ENCODE measurements at regions not wholly inside any gene's neighbourhood (a gene's known extent, or its start where the extent isn't known, plus 50 kb on each side); places are given as distances from the start of the nearest gene placed in this dataset.

- H3K27ac Mint-ChIP-seq: no peak overlapping the region
- CTCF ChIA-PET: no interaction called here
Observed at GRCh38 chr2:151171186-151171585, 90.5 kb downstream of the RBM43 start.

DNA sequence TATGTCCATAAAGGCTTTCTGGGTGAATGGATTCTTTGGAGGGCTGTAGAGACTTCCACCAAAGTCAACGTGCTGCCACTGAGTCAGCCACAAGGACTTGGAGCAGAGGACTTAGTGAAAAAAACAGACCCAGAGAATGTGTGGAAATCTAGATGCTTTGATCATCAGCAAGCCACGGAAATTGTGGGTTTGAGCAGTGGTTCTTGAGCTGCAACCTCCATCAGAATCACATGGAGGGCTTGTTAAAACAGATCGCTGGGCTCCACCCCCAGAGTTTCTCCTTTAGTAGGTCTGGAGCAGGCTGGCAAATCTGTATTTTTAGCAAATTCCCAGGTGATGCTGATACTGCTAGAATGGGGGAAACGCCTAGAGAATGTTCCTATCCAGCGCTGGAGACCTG is 95.3 kb downstream of the RBM43 start:
- no peak for DNase-seq
- Mint-ChIP-seq H3K27me3 (peaks cover 12% of the 10 kb centered on the region), H3K9me3 (no peaks in the 10 kb centered on the region), H3K4me1 (no peaks in the 10 kb centered on the region), H3K27ac (no peak overlapping the region), H3K36me3 (no peaks in the 10 kb centered on the region), H3K4me3 (no peak overlapping the region)
- CTCF ChIA-PET: no interaction called here

More at GRCh38 chr2:151171186-151171585, 90.5 kb downstream of the RBM43 start:
- H3K27me3 Mint-ChIP-seq: peaks cover 20% of the 10 kb centered on the region
- H3K9me3 Mint-ChIP-seq: no peaks in the 10 kb centered on the region
- no peak for DNase-seq
- no peaks in the 10 kb centered on the region for H3K4me1 Mint-ChIP-seq
- no peaks in the 10 kb centered on the region for H3K36me3 Mint-ChIP-seq
- H3K4me3 Mint-ChIP-seq: no peak overlapping the region

DNA sequence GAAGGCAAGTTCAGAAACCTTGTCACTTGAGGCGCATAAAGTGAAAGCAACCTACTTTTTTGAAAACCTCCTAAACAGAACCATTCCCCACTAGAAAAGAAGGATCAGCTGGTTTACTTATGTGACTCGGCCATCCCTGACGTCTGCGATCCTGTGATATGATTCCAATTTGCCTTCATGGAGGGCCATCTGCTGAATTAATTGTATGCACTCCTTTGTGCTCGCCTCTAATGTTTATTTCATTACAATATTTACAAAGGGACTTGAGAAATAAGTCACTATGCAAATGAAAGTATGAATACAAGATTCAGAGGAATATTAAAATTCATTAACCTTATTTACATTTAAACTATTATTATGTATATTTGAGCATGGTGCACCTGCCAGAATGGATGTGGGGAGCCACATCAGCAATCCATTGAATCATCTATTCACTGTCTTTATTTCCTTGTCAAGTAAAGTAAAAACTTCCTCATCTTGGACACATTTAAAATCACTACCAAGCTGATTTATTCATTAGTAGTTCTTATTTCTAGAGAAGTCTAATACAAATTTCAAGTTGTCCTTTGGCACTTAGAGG is 96.5 kb downstream of the RBM43 start:
- CTCF ChIA-PET: no interaction called here
- Mint-ChIP-seq H3K36me3 (no peaks in the 10 kb centered on the region), H3K9me3 (no peaks in the 10 kb centered on the region), H3K4me1 (no peaks in the 10 kb centered on the region), H3K27ac (no peak overlapping the region), H3K27me3 (peaks cover 12% of the 10 kb centered on the region), H3K4me3 (no peak overlapping the region)
- no peak for DNase-seq

GRCh38 chr2:151161821-151162551 is 99.7 kb downstream of the RBM43 start:
- H3K27ac Mint-ChIP-seq: no peak overlapping the region
- H3K4me1 Mint-ChIP-seq: no peaks in the 10 kb centered on the region
- H3K9me3 Mint-ChIP-seq: no peaks in the 10 kb centered on the region
- DNase-seq: no peak
- H3K27me3 Mint-ChIP-seq: peaks cover 12% of the 10 kb centered on the region
- CTCF ChIA-PET: no interaction called here
- H3K36me3 Mint-ChIP-seq: no peaks in the 10 kb centered on the region
- H3K4me3 Mint-ChIP-seq: no peak overlapping the region

DNA sequence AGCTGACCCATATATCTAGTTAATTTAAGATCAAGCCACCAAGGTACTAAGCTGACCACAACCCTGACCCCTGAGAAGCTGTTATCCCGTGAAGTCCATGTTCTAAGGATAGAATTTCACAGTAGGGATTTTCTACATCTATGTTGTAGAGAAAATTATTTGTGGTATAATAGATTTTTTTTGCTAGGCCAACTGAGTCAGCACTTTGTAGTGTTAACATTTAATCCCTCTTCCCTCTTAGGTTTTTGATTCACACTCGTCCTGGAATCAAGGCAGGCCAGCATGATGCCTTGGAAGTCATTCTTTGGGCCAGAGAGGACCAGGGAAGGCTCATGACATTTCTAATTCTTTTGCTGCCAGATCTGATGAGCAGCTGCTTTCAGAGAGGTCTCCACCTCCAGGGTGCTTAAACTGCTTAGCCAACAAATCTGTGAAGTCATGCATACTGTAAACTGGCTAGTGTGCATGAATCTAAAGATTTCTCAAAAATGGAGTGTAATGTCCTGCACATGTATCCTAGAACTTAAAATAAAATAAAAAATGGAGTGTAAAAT is 102.5 kb downstream of the RBM43 start:
- Mint-ChIP-seq H3K4me3 (no peak overlapping the region), H3K27me3 (peaks cover 12% of the 10 kb centered on the region), H3K36me3 (no peaks in the 10 kb centered on the region), H3K9me3 (no peaks in the 10 kb centered on the region), H3K4me1 (no peaks in the 10 kb centered on the region), H3K27ac (no peak overlapping the region)
- CTCF ChIA-PET: no interaction called here
- DNase-seq: no peak

DNA sequence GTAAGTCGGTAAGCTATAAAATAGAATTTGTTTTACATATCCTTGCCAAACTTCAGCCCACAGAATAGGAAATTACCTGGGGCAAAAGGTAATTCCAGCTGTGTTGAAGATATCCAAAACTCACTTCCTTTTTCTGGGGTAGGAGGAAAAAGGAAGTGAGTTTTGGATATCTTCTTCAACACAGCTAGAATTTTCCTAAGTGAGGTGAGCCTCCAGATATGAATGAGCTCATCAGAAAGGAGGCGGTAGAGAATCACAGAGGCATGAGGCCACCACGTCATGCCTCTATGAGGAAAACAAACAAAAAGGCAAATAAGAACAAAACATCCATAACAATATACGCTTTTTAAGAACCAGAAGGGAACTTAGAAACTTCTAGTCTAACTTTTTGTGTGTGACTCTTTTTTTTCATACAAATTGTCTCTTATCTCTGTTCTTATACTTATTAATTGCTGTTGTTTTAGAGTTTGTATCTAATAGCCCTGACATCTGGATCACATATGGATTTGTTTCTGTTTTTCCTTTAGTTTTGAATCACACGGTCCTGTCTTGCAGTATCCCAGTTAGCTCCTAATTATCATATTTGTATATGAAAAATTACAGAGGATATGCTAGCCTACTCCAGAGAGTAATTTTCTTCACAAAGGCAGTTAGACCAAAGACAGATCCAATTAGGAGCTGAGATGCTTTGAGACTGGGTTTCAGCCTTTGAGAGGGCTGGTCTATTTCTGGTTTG is 104.5 kb downstream of the RBM43 start:
- Mint-ChIP-seq H3K4me3 (no peak overlapping the region), H3K4me1 (no peaks in the 10 kb centered on the region), H3K27me3 (peaks cover 10% of the 10 kb centered on the region), H3K27ac (no peak overlapping the region), H3K36me3 (no peaks in the 10 kb centered on the region), H3K9me3 (no peaks in the 10 kb centered on the region)
- CTCF ChIA-PET: interaction anchor here (0.6 to 1.1 kb wide), 3 partner anchors 9 to 1833 kb away, joined by 3 read pairs; no protein-coding TSS in a partner anchor
- no peak for DNase-seq

DNA sequence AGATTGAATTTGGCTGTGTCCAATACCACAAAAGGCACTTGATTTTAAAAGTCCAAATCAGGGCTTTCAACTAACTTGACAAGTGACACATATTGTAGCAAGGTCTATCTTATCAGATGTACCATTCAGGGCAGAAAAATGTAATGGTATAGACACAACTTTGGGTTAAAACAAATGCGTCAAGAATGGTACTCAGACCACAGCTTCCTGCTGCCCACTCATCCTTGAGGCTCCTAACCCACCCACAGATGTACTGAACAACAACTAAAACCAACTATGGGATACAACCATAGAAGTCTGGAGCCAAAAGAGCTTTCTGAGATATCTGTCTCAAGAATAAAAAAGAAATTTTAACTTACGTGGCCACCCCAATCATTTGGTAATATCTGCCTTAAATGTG is 105.2 kb downstream of the RBM43 start:
- Mint-ChIP-seq H3K4me1 (no peaks in the 10 kb centered on the region), H3K27me3 (peaks cover 4% of the 10 kb centered on the region), H3K36me3 (no peaks in the 10 kb centered on the region), H3K9me3 (no peaks in the 10 kb centered on the region), H3K27ac (no peak overlapping the region), H3K4me3 (no peak overlapping the region)
- CTCF ChIA-PET: interaction anchor here (0.6 to 1.1 kb wide), 2 partner anchors 11 to 1832 kb away, joined by 3 read pairs; no protein-coding TSS in a partner anchor
- DNase-seq: no peak

DNA sequence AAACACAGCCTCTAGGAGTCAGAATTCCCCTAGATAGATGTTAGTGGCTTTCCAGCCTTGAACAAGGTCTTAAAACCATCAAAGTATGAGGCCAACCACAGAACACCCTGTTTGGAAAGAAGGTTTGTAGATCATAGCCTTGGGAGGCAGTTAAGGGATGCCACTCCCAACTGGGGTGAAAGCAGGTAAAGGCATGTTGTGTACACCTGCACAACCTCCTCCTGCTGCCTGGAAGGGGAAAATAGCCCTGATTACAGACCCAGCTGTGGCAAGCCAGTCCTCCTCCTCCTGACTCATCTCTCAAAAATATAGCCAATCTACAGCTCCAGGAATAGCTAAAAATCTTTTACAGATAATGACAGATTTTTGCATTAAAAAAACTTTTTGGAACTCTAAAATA is 108.1 kb downstream of the RBM43 start:
- CTCF ChIA-PET: no interaction called here
- Mint-ChIP-seq H3K27me3 (peaks cover 4% of the 10 kb centered on the region), H3K4me1 (no peaks in the 10 kb centered on the region), H3K27ac (no peak overlapping the region), H3K4me3 (no peak overlapping the region), H3K36me3 (no peaks in the 10 kb centered on the region), H3K9me3 (no peaks in the 10 kb centered on the region)
- DNase-seq: no peak

DNA sequence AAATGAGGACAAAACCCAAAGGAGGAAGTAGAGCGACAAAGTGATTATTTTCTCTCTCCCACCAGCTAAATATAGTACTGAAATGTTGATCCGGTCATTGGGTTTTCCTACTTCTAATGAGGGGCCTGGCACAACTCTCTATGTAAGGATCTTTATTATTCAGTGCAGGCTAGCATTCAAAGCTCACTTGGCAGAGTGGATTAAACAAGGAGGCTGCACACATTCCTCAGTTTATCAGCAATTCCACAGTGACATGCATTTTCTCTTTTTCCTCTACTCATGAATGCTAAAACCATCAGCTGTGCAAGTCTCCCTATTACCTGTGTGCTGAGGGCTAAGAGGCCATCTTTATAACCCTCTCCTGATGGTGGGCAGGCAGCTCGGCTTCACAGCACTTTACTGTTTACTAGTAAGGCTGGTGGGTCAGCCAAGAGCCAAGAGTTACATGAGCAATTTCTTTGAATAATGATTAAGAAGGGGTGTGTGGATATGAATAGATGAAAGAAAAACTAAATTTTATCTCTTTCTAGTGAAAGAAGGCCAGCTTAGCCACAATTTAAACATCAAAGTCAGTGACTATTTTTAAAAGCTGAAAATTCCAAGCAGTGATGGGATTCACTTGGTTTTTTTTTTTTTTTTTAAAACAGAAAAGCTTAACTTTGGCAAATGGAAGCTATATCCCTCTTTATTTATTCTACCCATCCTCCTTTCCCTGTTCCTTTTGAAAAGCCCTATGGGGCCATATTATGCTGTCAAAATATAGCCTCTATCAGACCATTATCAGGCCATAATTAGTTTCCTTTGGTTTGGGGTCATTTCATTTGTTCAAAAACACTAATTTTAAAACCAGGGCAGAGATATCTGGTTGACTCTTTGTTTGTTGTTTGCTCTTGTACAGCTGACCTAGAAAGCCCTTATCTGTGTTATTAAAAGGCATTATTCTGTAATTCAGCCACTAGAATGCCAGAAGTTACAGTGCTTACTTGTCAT is 111.0 kb downstream of the RBM43 start:
- no peaks in the 10 kb centered on the region for H3K9me3 Mint-ChIP-seq
- H3K27ac Mint-ChIP-seq: no peak overlapping the region
- no peak for DNase-seq
- peaks cover 4% of the 10 kb centered on the region for H3K27me3 Mint-ChIP-seq
- no peak overlapping the region for H3K4me3 Mint-ChIP-seq
- no peaks in the 10 kb centered on the region for H3K36me3 Mint-ChIP-seq
- no peaks in the 10 kb centered on the region for H3K4me1 Mint-ChIP-seq
- CTCF ChIA-PET: no interaction called here

DNA sequence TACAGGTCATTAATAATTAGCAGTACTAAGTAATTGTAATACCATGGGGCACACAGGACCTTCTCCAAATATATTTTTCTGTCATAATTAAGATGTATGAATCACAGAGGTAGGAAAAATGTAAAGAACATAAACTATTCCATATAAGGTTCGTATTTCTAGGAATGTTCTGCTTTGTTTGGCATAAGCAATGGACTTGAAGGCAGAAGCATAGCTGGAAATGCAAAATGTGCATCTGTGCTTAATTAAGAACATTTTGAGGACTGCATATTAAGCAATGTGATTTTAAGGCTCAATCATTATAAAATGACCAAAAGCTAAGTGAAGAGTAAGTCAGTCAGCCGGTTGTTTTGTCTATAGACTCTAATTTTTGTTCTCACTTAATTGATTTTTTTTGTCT is 123.2 kb downstream of the RBM43 start:
- Mint-ChIP-seq H3K27ac (no peak overlapping the region), H3K4me1 (no peaks in the 10 kb centered on the region), H3K4me3 (no peak overlapping the region), H3K27me3 (no peaks in the 10 kb centered on the region), H3K9me3 (no peaks in the 10 kb centered on the region), H3K36me3 (no peaks in the 10 kb centered on the region)
- no peak for DNase-seq
- CTCF ChIA-PET: no interaction called here

- no peaks in the 10 kb centered on the region for H3K9me3 Mint-ChIP-seq
- no peak for DNase-seq
- H3K27me3 Mint-ChIP-seq: no peaks in the 10 kb centered on the region
- H3K27ac Mint-ChIP-seq: no peak overlapping the region
- no peaks in the 10 kb centered on the region for H3K36me3 Mint-ChIP-seq
- CTCF ChIA-PET: no interaction called here
- no peaks in the 10 kb centered on the region for H3K4me1 Mint-ChIP-seq
- no peak overlapping the region for H3K4me3 Mint-ChIP-seq
Observed at GRCh38 chr2:151137526-151137925, 124.1 kb downstream of the RBM43 start.

GRCh38 chr2:151120011-151120410 is 141.7 kb downstream of the RBM43 start:
- H3K27ac Mint-ChIP-seq: no peak overlapping the region
- no peaks in the 10 kb centered on the region for H3K9me3 Mint-ChIP-seq
- H3K4me3 Mint-ChIP-seq: no peak overlapping the region
- no peaks in the 10 kb centered on the region for H3K4me1 Mint-ChIP-seq
- H3K36me3 Mint-ChIP-seq: no peaks in the 10 kb centered on the region
- peaks cover 4% of the 10 kb centered on the region for H3K27me3 Mint-ChIP-seq
- CTCF ChIA-PET: no interaction called here
- no peak for DNase-seq

DNA sequence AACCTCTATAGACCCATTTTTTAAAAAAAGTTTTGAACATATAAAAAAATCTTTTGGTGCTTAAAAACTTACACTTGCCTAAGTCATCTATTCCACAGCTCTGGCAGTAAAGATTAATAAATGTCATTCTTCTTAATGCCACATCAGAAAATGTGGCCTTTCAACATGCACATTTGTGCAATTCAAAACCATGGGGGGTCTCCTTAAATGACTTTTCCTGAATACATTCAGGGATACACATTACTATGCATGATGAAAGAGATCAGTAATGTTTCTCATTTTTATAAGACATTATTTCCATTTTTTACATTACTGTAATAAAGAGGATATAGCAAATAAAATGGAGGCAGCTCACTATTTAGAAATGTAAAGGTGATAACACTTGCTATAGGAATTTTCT is 142.3 kb downstream of the RBM43 start:
- Mint-ChIP-seq H3K27ac (no peak overlapping the region), H3K9me3 (no peaks in the 10 kb centered on the region), H3K4me3 (no peak overlapping the region), H3K4me1 (no peaks in the 10 kb centered on the region), H3K36me3 (no peaks in the 10 kb centered on the region), H3K27me3 (peaks cover 4% of the 10 kb centered on the region)
- CTCF ChIA-PET: no interaction called here
- DNase-seq: no peak

DNA sequence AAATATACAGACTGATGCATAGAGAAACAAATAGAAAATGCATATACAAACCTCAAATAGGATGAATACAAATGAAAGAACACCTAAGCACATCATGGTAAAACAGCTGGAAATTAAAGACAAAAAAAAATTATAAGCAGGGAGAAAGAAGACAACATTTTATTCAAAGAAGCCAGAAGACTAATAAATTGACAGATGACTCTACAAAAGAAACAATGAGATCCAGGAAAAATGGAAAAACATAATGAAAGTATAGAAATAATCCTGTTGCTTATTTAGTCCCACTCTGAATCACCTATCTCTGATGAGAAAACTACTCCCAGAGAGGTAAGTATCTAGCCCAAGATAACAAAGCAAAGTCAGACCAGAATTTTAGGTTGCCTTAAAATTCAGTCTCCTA is 143.4 kb downstream of the RBM43 start:
- Mint-ChIP-seq H3K36me3 (no peaks in the 10 kb centered on the region), H3K9me3 (no peaks in the 10 kb centered on the region), H3K27me3 (peaks cover 8% of the 10 kb centered on the region), H3K4me3 (no peak overlapping the region), H3K4me1 (no peaks in the 10 kb centered on the region), H3K27ac (no peak overlapping the region)
- CTCF ChIA-PET: no interaction called here
- DNase-seq: no peak
